Hematopoietic multipotent progenitor cell treated with erythropoietin and hydrocortisone succinate and interleukin-3 and kit ligand, for 6 days (in vitro differentiated cells): ENCODE measurements at regions not wholly inside any gene's neighbourhood (a gene's known extent, or its start where the extent isn't known, plus 50 kb on each side); places are given as distances from the start of the nearest gene placed in this dataset.

Source experiments
- DNase-seq: peaks from one replicate; pipeline ENCODE4 v3.0.0-alpha.2; 2015

- no peak for DNase-seq
Measured at GRCh38 chr14:89660166-89660565, 243.1 kb upstream of the FOXN3 start.

GRCh38 chr14:89658977-89659670 is 242.1 kb upstream of the FOXN3 start:
- DNase-seq: no peak

- DNase-seq: no peak
Measured at GRCh38 chr14:89657014-89657413, 240.0 kb upstream of the FOXN3 start.

GRCh38 chr14:89654998-89655397 is 238.0 kb upstream of the FOXN3 start:
- DNase-seq: no peak

- no peak for DNase-seq
Measured at GRCh38 chr14:89652352-89652751, 235.3 kb upstream of the FOXN3 start.

GRCh38 chr14:89651805-89652204 is 234.8 kb upstream of the FOXN3 start:
- no peak for DNase-seq

- no peak for DNase-seq
Measured at GRCh38 chr14:89650077-89650978, 233.3 kb upstream of the FOXN3 start.

GRCh38 chr14:89649451-89650075 is 232.5 kb upstream of the FOXN3 start:
- DNase-seq: peak; percentile 42

- no peak for DNase-seq
Measured at GRCh38 chr14:89648924-89649323, 231.9 kb upstream of the FOXN3 start.

GRCh38 chr14:89648510-89648909 is 231.5 kb upstream of the FOXN3 start:
- peak; percentile 33 for DNase-seq

GRCh38 chr14:89646971-89647370 is 229.9 kb upstream of the FOXN3 start:
- no peak for DNase-seq

- no peak for DNase-seq
Measured at GRCh38 chr14:89644641-89645040, 227.6 kb upstream of the FOXN3 start.

GRCh38 chr14:89641495-89642175 is 224.6 kb upstream of the FOXN3 start:
- no peak for DNase-seq

- no peak for DNase-seq
Measured at GRCh38 chr14:89640141-89640540, 223.1 kb upstream of the FOXN3 start.

- no peak for DNase-seq
Measured at GRCh38 chr14:89639687-89640086, 222.7 kb upstream of the FOXN3 start.

GRCh38 chr14:89638891-89639290 is 221.9 kb upstream of the FOXN3 start:
- DNase-seq: no peak

- DNase-seq: no peak
Measured at GRCh38 chr14:89637581-89637980, 220.5 kb upstream of the FOXN3 start.

GRCh38 chr14:89635615-89636014 is 218.6 kb upstream of the FOXN3 start:
- DNase-seq: no peak

GRCh38 chr14:89634037-89634436 is 217.0 kb upstream of the FOXN3 start:
- DNase-seq: no peak

- no peak for DNase-seq
Measured at GRCh38 chr14:89630101-89630829, 213.2 kb upstream of the FOXN3 start.

- DNase-seq: no peak
Measured at GRCh38 chr14:89629383-89629782, 212.3 kb upstream of the FOXN3 start.

- no peak for DNase-seq
Measured at GRCh38 chr14:89628521-89628920, 211.5 kb upstream of the FOXN3 start.
